NCI-H1930 (cell line): ENCODE measurements at regions not wholly inside any gene's neighbourhood (a gene's known extent, or its start where the extent isn't known, plus 50 kb on each side); places are given as distances from the start of the nearest gene placed in this dataset.
A peak's percentile ranks its signal among the peaks of the same experiment; 100 is the strongest.
"Not testable (repeated sequence)": the region's sequence is repeated elsewhere in the genome, so short reads cannot be mapped to it uniquely, and the experiment has no call there.

Experiments used
- DNase-seq, 2 experiments: peaks; one replicate each; lab custom pipeline; 2025; lab: John Stamatoyannopoulos, UW

GRCh38 chr5:25990771-25991170 is 1047.6 kb downstream of the CDH9 start:
- DNase-seq = no peak

DNA sequence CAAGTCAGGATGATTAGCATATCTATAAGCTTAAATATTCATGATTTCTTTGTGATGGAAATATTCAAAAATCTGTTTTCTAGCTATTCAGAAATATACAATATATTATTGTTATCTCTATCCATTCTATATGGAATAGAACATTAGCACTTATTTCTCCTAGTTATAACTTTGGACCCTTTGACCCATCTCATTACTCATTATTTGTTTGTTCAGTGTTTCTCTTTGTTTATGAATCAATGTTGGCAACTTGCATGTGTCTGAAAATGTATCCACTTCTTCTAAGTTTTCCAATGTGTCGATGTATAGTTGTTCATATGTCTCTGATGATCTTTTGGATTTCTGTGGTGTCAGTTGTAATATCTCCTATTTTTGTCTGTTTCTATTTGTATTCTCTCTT is 1059.3 kb downstream of the CDH9 start:
- no peak for DNase-seq

DNA sequence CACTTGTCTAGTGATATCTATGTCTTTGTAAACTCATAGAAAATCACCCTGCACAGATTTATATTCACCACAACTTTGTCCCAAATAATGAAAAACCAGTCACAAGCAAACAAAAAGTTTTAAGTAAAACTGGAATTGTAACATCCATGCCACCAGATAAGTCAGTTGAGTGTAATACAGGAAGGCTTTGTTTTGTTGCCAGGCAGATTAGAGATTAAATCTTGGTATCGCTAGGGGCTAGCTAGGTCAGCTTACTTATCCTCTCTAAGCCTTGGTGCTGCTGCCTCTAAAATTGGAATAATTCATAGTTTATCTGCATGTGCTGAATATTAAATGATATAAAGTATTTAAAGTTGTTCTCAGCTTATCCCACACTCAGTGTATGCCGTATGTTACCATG is 1062.5 kb downstream of the CDH9 start:
- no peak for DNase-seq

- no peak for DNase-seq
These were observed 1063.9 kb downstream of the CDH9 start for GRCh38 chr5:25974451-25974850.

GRCh38 chr5:25970906-25971489 is 1067.4 kb downstream of the CDH9 start:
- no peak for DNase-seq

GRCh38 chr5:25969042-25969441 is 1069.3 kb downstream of the CDH9 start:
- not testable (repeated sequence) for DNase-seq

- no peak for DNase-seq
These were observed 1074.4 kb downstream of the CDH9 start for GRCh38 chr5:25964009-25964372.

DNA sequence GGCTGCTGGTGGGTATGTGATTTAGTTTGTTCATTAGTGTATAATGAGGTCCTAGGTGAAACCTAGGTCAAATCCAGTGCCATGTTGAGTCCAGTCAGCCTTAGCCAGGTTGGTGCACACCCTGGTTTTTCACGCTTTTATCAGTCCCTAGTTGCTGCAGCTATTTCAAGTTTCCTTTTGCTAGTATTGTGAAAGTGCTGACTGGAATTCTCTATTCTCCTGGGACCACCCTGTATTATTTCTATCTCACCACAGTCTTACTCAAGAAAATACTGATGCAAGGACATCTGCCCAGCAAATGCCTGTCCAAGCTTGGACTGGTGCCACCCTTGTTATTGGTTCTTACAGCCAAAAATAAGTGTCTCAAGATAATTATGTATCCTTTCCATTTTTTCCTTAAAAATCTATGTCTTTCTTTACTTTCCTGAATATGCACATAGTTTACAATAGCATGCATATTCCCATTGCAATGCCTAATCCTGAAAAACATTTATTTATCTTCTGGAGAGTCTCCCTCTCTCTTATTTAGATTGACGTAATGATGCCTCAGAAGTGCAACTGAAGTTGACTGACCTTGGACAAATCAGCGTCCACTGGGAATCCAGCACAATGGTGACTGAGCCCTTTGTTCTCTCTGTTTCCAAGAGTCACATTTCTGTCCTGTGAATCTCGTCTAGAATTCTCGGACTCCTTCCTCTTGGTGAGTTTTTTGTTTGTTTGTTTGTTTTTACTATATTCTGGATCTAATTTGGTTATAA is 1075.0 kb downstream of the CDH9 start:
- DNase-seq = no peak

GRCh38 chr5:25955337-25955736 is 1083.0 kb downstream of the CDH9 start:
- DNase-seq = no peak

GRCh38 chr5:25950681-25951080 is 1087.7 kb downstream of the CDH9 start:
- DNase-seq = no peak

DNA sequence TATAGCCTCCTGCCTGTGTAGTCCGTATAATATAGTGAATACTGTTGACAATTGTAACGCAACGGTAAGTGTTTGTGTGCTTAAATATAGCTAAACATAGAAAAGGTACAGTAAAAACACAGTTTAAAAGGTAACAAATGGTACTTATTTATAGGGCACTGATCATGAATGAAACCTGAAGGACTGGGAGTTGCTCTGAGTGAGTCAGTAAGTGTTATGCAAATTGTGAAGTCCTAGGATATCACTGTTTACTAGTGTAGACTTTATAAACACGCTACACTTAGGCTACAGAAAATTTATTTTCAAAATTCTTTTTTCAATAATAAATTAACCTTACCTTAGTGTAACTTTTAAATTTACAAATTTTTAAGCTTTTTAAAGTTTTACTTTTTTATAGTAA is 1090.1 kb downstream of the CDH9 start:
- no peak for DNase-seq

DNA sequence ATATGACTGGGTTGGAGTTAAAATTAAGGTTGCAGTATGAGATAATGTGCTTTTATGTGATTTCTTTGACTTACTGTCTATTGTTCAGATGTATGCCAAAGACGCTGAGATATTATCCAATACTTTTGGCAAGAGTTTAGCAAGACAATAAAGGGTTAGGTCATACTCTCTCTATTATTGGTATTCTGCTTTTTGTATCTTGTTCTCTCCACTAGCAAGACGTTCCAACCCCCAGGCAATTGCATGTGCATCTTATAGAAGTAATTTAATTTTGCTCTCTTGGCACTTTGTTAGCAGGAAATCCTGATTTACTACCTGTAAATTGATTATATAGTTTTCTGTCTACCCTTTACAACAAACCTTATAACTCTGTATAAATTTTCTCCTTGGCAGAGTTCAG is 1093.6 kb downstream of the CDH9 start:
- no peak for DNase-seq

DNA sequence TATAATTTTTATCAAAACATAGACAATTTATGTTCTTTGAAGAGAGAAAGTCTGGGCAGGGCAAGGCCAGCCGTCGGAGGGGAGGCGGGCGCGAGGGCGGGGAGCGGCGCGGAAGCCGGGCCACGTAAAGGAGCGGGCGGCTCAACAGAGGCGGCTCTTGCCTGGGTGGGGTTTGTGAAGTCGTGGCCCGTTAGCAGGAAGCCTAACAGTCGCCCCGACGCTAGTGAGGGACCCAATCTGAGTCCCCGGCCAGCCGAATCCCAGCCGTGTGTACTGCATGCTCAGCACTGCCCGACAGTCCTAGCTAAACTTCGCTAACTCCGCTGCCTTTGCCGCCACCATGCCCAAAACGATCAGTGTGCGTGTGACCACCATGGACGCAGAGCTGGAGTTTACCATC is 1129.2 kb downstream of the CDH9 start:
- no peak for DNase-seq

GRCh38 chr5:25905646-25906045 is 1132.7 kb downstream of the CDH9 start:
- no peak for DNase-seq

- no peak for DNase-seq
These were observed 1146.2 kb downstream of the CDH9 start for GRCh38 chr5:25892211-25892610.

- no peak for DNase-seq
These were observed 1146.7 kb downstream of the CDH9 start for GRCh38 chr5:25891691-25892090.

- no peak for DNase-seq
These were observed 1156.9 kb downstream of the CDH9 start for GRCh38 chr5:25881318-25882036.

- no peak for DNase-seq
These were observed 1174.6 kb downstream of the CDH9 start for GRCh38 chr5:25863811-25864210.

DNA sequence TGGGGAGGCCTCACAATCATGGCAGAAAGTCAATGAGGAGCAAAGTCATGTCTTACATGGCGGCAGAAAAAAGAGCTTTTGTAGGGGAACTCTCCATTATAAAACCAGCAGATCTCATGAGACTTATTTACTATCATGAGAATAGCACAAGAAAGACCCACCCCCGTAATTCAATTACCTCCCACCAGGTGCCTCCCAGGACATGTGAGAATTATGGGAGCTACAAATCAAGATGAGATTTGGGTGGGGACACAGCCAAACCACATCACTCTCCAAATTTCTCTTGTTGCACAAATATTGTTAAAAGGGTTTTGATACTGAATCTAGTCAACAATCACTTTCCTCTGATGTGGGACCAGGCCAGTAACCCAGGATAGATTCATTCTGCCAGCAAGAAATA is 1176.1 kb downstream of the CDH9 start:
- no peak for DNase-seq

DNA sequence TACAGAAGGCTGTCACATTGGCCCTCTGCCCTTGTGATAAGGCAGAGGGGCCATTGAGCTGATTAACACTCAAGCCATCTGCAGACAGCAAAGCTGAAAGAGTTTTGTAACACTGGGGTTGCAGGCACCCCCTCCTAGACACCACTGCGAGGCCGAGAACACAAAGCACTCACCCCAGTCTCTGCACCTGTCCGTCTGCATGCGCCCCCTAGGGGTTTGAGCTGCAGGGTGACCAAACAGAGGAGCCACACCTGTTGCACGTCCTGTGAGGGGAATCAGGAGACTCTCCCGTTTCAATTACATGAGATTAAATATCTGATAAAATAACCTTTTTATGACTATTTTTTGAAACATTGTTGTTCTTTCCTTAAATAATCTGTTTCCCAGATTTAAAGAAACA is 1180.4 kb downstream of the CDH9 start:
- DNase-seq = peak; percentile 28 to 36

DNA sequence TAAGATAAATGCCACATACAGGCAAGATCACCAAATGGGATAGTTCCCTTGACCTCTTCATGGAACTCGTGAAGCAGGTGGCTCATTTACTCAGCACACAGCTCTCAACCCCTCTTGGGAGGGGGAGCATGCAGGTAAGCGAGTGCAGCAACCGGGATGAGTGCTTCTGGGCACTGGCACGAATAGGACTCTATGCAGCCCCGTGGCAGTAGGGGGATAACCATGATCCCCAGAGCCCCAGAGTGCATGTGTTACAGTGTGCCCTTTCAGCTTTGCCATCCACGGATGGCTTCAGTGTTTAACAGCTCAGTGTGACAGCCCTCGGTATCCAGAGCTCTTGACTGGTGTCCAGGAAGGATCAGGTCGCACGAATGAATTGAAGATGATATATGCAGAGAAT is 1187.1 kb downstream of the CDH9 start:
- DNase-seq = no peak

DNA sequence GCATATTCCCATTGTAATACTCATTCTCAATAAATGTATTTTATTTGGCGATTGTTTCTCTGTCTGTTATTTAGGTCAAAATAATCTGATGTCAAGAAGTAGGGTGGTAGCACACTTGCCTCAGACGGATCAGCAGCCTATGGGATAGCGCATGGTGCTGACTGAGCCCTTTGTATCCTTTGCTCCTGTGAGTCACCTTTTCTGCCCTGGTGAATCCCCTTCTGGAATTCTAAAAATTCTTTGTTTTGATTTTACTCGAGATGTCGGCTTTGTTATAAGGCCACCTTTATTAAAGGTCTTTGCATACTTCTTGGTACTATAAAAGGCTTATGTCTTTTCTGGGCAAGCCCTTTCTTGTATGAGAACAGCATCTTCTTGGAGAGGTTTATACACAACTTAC is 1187.8 kb downstream of the CDH9 start:
- DNase-seq = no peak

- no peak for DNase-seq
These were observed 1189.1 kb downstream of the CDH9 start for GRCh38 chr5:25849270-25849669.
